Endothelial cell (in vitro differentiated cells): ENCODE measurements at regions not wholly inside any gene's neighbourhood (a gene's known extent, or its start where the extent isn't known, plus 50 kb on each side); places are given as distances from the start of the nearest gene placed in this dataset.

Source experiments
- DNase-seq: peaks from one replicate; pipeline ENCODE4 v3.0.0; 2021; ENCODE audit warnings: low spot score
- H3K27ac Mint-ChIP-seq: one replicate; pipeline ENCODE4 v1.8.0; 2021; ENCODE audit warnings: mixed read lengths, inconsistent platforms; ENCODE audit not compliant: unreplicated experiment
- H3K27me3 Mint-ChIP-seq: one replicate; pipeline ENCODE4 v1.8.0; 2021; ENCODE audit warnings: mild to moderate bottlenecking, moderate library complexity, mixed read lengths, inconsistent platforms; ENCODE audit not compliant: unreplicated experiment
- H3K36me3 Mint-ChIP-seq: one replicate; pipeline ENCODE4 v1.8.0; 2021; ENCODE audit warnings: mild to moderate bottlenecking, low read depth, mixed read lengths, inconsistent platforms; ENCODE audit not compliant: unreplicated experiment
- H3K4me1 Mint-ChIP-seq: one replicate; pipeline ENCODE4 v1.8.0; 2021; ENCODE audit warnings: mild to moderate bottlenecking, mixed read lengths, inconsistent platforms; ENCODE audit not compliant: unreplicated experiment
- H3K4me3 Mint-ChIP-seq: one replicate; pipeline ENCODE4 v1.8.0; 2021; ENCODE audit warnings: mild to moderate bottlenecking, mixed read lengths, inconsistent platforms; ENCODE audit not compliant: unreplicated experiment
- H3K9me3 Mint-ChIP-seq: one replicate; pipeline ENCODE4 v1.8.0; 2021; ENCODE audit warnings: mixed read lengths, inconsistent platforms; ENCODE audit not compliant: unreplicated experiment
- TF ChIP-seq, protein P1 (sequence below): fragments of 200-600 bp; sonication (generic); IDR thresholded peaks from one replicate; pipeline ENCODE4 v1.5.0; 2021; ENCODE audit warnings: antibody characterized with exemption; ENCODE audit not compliant: unreplicated experiment

DNA sequence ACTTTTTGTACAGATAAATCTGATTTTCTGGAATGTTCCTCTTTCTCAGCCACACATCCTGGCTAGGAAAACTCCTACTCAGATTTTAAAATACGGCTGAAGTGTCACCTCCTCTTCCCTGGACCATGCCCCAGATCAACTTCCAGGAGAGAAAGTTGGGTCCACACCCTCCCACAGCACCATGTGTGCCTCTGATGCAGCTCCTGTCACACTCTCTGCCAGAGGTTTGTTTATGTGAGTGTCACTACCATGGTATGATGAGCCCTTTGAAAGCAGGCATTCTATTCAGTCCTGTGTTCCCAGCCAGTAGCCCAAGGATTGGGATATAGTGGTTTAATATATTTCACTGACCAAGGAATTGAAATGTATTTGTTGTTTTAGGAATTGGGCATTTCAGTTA lies 287.2 kb upstream of the ATP2B1 start:
- Mint-ChIP-seq H3K27me3 (no peaks in the 10 kb centered on the region), H3K4me1 (peaks cover 3% of the 10 kb centered on the region)

DNA sequence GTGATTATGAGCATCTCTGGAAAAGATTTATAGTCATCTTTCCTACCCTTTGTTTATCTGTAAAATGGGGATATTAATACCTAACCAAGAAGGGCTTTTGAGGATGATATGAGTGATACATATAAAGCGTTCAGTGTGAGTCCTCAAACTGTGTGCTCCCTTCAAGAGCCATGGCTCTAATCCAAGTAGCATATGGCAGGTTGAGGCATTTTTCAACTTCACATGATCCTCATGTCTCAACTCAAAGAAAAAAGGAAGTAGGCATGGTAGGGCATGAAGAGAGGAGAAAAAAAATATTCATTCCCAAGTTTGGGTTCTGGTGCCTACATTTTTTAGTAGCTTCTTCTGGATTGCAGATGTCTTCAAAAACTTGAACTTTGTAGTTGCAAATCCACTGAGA lies 286.3 kb upstream of the ATP2B1 start:
- TF ChIP-seq, protein P1, sequence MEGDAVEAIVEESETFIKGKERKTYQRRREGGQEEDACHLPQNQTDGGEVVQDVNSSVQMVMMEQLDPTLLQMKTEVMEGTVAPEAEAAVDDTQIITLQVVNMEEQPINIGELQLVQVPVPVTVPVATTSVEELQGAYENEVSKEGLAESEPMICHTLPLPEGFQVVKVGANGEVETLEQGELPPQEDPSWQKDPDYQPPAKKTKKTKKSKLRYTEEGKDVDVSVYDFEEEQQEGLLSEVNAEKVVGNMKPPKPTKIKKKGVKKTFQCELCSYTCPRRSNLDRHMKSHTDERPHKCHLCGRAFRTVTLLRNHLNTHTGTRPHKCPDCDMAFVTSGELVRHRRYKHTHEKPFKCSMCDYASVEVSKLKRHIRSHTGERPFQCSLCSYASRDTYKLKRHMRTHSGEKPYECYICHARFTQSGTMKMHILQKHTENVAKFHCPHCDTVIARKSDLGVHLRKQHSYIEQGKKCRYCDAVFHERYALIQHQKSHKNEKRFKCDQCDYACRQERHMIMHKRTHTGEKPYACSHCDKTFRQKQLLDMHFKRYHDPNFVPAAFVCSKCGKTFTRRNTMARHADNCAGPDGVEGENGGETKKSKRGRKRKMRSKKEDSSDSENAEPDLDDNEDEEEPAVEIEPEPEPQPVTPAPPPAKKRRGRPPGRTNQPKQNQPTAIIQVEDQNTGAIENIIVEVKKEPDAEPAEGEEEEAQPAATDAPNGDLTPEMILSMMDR, result no peak
- Mint-ChIP-seq H3K4me3 (no peak overlapping the region), H3K4me1 (peaks cover 2% of the 10 kb centered on the region), H3K27ac (no peak overlapping the region), H3K27me3 (no peaks in the 10 kb centered on the region), H3K9me3 (no peaks in the 10 kb centered on the region), H3K36me3 (no peaks in the 10 kb centered on the region)
- DNase-seq, result no peak

More for the DNA sequence above, 287.2 kb upstream of the ATP2B1 start:
- H3K36me3 Mint-ChIP-seq, result no peaks in the 10 kb centered on the region
- H3K9me3 Mint-ChIP-seq, result no peaks in the 10 kb centered on the region
- TF ChIP-seq, protein P1, result no peak
- no peak overlapping the region for H3K4me3 Mint-ChIP-seq
- DNase-seq, result no peak
- no peak overlapping the region for H3K27ac Mint-ChIP-seq

DNA sequence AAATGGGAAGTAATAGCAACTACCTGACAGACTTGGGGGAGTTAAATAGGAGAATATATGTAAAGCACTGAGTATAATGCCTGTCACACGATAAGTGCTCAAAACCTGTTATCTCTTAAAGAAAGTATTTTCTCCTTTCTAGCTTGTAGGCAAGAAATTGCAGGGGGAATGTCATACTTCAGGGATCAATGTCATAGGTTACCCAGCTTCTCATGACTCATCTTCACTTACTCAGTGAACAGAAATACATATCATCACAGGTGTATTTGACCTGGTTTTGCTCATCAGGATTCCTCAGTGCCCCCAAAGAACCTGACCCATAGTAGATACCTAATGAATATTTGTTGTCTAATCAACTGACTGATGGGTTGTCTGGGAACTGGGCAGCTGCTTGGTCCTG lies 285.0 kb upstream of the ATP2B1 start:
- DNase-seq, result no peak
- Mint-ChIP-seq H3K27me3 (no peaks in the 10 kb centered on the region), H3K27ac (no peak overlapping the region), H3K4me1 (no peaks in the 10 kb centered on the region), H3K36me3 (no peaks in the 10 kb centered on the region), H3K4me3 (no peak overlapping the region), H3K9me3 (no peaks in the 10 kb centered on the region)
- TF ChIP-seq, protein P1, result no peak

DNA sequence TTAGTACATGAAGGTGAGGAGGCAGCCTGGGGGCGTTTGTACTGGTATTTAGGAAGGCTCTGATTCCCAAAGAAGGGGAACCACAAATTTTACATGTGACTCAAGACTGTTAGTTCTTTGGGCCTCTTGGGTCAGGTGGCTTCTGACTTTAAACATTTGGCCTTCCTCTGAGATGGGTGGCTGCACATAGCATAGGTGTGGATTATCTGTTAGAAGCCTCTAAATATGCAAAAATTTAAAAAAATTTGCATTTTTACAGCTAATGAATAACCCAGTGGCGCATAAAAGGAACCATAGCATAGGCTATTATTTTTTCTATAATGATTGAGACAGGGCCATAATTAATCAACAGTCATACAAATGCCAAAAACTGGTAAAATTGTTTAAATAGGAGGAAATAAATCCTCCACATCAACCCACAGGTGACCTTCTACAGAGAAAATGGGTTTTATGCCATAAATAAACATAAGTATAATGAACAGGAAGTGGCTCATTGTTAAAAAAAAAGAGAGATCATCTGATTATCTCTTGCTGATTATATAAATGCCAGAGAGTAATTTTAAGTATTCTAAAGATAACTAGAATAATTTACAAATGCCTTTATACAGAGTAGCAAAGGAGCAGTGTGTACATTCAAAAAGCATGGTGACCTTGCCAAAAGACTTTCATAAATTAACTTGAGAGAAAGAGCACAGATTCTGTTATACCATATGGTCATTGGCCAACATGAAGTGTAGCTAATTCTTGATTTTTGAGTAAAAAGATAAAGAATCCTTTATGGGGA lies 284.2 kb upstream of the ATP2B1 start:
- H3K4me1 Mint-ChIP-seq, result peaks cover 4% of the 10 kb centered on the region
- no peak overlapping the region for H3K4me3 Mint-ChIP-seq
- no peaks in the 10 kb centered on the region for H3K9me3 Mint-ChIP-seq
- H3K27me3 Mint-ChIP-seq, result no peaks in the 10 kb centered on the region
- H3K27ac Mint-ChIP-seq, result no peak overlapping the region
- no peaks in the 10 kb centered on the region for H3K36me3 Mint-ChIP-seq
- no peak for DNase-seq
- TF ChIP-seq, protein P1, result no peak

DNA sequence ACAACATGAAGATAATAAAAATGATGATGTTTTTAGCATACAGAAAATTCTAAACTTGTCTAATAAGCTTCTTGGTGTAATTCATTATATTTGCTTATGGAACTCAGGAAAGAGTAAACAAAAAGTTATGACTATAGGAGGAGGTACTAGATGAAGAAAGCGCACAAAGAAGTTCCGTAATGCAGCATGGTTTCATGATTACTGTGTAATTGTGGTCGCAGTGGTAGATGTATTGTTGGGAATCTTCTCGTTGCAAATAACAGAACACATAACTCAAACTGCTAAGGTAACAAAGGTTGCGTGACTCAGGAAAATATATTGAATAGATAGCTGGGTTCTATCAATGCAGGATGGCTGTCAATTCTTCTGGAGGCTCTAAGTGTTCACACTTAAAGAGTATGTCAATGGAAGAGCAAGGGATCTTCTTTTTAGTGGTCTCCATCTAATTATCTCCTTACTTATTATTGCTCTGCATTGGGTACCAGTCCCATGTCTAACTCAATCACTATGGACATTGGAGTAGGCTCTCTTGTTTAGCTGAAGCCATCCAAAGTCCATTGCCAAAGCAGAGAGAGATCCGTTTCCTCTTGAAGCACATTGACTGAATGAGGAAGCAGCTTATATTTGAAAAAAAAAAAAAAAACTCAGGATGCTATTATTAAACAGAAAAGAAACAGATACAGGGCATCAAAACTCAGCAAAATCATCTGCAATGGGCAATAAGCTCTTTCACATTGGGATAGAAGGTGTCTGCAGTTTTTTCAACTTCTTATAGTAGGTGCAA lies 283.4 kb upstream of the ATP2B1 start:
- Mint-ChIP-seq H3K36me3 (no peaks in the 10 kb centered on the region), H3K4me3 (no peak overlapping the region), H3K4me1 (peaks cover 4% of the 10 kb centered on the region), H3K27me3 (no peaks in the 10 kb centered on the region), H3K9me3 (no peaks in the 10 kb centered on the region), H3K27ac (no peak overlapping the region)
- no peak for DNase-seq
- TF ChIP-seq, protein P1, result no peak
